SK-MEL-5 (cell line): ENCODE measurements at regions not wholly inside any gene's neighbourhood (a gene's known extent, or its start where the extent isn't known, plus 50 kb on each side); places are given as distances from the start of the nearest gene placed in this dataset.

Source experiments
- DNase-seq: peaks from one replicate; pipeline ENCODE4 v3.0.0-alpha.2; 2016; ENCODE audit warnings: low read depth, low spot score
- in situ Hi-C: cut with HindIII; loops from 2 replicates; pipeline ENCODE4 v1.10.0; 2016; ENCODE audit warnings: low sequenced_read_pairs, high pct_unique_total_duplicates, low pct_unique_long_range_greater_than_20kb

- in situ Hi-C loops, result no loop called here
- no peak for DNase-seq
Observed at GRCh38 chr10:89153971-89154370, 53.1 kb downstream of the CH25H start.

- no peak for DNase-seq
Observed at GRCh38 chr10:89153116-89153515, 54.0 kb downstream of the CH25H start.

DNA sequence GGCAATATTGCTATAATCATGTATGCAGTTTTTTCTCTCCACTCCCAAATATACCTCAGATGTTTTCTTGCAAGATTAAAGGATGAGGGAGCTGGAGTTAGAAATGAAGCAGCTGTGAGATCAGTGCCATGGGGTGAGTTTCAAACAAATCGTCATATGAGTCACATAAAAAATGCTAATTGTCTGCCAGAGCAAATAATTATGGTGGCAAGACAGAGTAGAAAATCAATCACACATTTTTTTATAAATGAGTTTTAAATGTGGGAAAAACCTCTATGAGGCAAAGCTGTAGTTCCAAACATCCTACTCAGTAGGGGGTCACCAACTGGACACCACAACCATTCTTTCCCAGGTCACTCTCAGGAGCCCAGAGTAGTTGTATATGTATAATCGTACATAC, 55.3 kb downstream of the CH25H start:
- in situ Hi-C loops, result no loop called here
- no peak for DNase-seq

More at GRCh38 chr10:89153116-89153515, 54.0 kb downstream of the CH25H start:
- in situ Hi-C loops, result no loop called here

GRCh38 chr10:89148061-89148460, 59.1 kb downstream of the CH25H start:
- DNase-seq, result no peak
- in situ Hi-C loops, result no loop called here

- no peak for DNase-seq
- in situ Hi-C loops, result no loop called here
Observed at GRCh38 chr10:89147256-89147655, 59.9 kb downstream of the CH25H start.

DNA sequence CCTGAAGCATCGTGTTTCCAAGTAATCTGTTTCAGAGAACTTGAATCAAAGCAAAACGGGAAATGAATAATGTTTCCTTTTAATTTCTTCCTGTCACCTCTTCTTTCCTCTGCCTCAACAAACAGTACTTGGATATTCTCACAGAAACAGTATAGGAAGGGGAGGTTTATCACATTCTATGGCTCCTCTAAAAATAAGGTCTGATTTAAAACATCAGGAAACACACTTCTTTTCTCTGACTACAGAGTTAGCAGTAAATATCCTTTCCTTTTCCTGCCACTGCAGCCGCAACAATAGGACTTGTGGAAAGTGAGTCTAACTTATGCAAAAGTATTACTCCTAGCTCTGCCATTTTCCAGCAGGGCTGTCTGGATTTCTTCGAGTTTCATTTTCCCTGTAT, 62.3 kb downstream of the CH25H start:
- in situ Hi-C loops, result no loop called here
- no peak for DNase-seq

- in situ Hi-C loops, result no loop called here
- no peak for DNase-seq
Observed at GRCh38 chr10:89142590-89142989, 64.5 kb downstream of the CH25H start.

- in situ Hi-C loops, result no loop called here
- no peak for DNase-seq
Observed at GRCh38 chr10:89138755-89139490, 68.2 kb downstream of the CH25H start.

DNA sequence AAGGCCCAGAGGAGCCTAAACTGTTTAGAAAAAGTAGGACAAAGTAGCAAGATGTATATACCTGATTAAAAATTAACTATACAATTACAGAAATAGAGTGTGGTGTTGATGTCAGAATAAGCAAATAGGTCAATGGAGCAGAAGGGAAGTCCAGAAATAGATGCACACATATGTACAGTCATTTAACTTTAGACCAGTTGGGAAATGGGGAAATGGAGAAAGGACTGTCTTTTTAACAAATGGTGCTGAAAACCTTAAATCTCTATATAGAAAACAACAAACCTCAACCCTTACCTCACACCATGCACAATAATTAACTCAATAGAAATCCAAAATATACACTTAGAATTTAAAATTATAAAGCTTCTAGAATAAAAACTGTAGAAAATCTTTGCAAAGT, 72.2 kb downstream of the CH25H start:
- no peak for DNase-seq
- in situ Hi-C loops, result no loop called here

- peak; percentile 5 for DNase-seq
- in situ Hi-C loops, result no loop called here
Observed at GRCh38 chr10:89129911-89130310, 77.2 kb downstream of the CH25H start.

- in situ Hi-C loops, result no loop called here
- no peak for DNase-seq
Observed at GRCh38 chr10:89122433-89123051, 84.6 kb downstream of the CH25H start.

DNA sequence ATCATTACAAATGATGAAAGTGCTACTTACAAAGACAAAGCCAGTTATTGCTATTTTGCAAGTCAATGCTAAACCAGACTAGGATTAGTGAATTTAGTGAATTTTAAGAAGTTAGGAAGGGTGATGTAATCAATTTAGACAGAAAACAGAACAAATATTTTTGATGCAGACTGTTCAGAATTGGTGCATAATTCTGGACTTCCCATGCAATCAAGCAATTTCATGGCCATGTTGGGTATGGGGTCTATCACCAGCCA, 85.4 kb downstream of the CH25H start:
- DNase-seq, result no peak
- in situ Hi-C loops, result no loop called here

DNA sequence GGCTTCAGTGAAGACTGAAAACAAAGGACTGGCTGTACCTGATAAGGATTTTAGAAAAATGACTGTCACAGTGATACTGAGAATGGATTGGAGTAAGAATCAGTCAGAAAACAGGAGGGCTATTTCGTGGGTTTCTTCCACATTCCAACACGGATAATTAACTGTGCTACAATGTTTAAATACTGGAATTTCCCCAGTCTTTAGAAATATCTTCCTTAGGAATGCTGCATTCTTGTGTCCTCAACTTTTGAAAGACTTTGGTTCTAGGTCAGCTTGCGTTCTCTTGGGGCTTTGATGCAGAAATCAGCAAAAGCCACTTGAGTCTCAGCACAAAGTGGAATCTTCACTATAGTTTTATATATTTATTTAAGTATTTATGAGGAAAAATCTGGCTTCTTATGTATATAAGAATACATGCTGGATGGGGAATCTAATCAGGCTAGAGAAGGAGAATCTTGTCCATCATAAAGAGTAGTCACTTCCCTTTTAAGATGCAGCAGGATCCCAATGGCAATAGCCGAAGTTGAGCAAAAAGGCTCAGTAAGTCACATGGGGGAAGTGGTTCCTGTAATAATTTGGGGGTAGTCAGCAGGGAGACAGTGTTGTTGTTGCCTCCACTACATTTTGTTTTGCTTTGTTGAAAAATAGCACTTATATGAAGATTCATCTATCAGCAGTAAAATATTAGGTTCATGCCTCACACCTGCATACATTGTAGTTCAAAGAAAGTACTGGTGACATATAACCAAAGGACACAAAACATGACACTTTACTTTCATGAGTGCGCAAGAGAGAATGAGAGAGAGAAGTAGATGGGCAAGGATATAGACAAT, 86.0 kb downstream of the CH25H start:
- DNase-seq, result no peak
- in situ Hi-C loops, result no loop called here

DNA sequence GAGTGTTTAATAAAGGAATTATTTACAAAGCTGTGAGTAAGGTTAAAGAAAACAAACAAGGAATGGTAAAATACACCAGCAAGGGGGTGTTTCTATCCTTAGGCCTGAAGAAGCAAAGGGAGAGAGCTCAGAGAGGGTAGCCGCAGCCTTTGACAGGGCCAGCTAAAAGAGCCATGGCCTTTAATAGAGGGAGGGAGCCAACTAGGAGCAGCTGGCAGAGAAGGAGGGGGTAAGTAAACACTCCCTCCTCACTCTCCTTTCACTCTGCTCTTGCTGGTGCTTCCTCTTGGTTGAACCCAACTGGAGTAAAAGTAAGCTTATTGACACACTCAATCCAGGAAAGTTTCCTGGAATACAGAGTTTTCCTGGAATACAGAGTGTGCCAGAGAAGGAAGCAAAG, 87.5 kb downstream of the CH25H start:
- no peak for DNase-seq
- in situ Hi-C loops, result no loop called here

- no peak for DNase-seq
- in situ Hi-C loops, result no loop called here
Observed at GRCh38 chr10:89118091-89118490, 89.0 kb downstream of the CH25H start.

GRCh38 chr10:89115876-89116627, 91.1 kb downstream of the CH25H start:
- DNase-seq, result no peak
- in situ Hi-C loops, result no loop called here

GRCh38 chr10:89114846-89115625, 92.1 kb downstream of the CH25H start:
- DNase-seq, result no peak
- in situ Hi-C loops, result no loop called here

GRCh38 chr10:89102735-89103134, 104.4 kb downstream of the CH25H start:
- in situ Hi-C loops, result no loop called here
- DNase-seq, result no peak
